OCI-LY3 (cell line): ENCODE measurements at regions not wholly inside any gene's neighbourhood (a gene's known extent, or its start where the extent isn't known, plus 50 kb on each side); places are given as distances from the start of the nearest gene placed in this dataset.

Source experiments
- CTCF ChIP-seq: fragments of 200-600, 300-600 bp; sonication (generic); IDR thresholded peaks from 2 replicates; pipeline ENCODE4 v1.5.1; 2014; ENCODE audit warnings: antibody characterized with exemption, low read length, low read depth
- EZH2phosphoT487 ChIP-seq: fragments of 200-600 bp; shearing (Covaris generic); IDR thresholded peaks from 2 replicates; pipeline ENCODE4 v1.6.1; 2018; ENCODE audit warnings: antibody characterized with exemption, mixed run types, low read depth

DNA sequence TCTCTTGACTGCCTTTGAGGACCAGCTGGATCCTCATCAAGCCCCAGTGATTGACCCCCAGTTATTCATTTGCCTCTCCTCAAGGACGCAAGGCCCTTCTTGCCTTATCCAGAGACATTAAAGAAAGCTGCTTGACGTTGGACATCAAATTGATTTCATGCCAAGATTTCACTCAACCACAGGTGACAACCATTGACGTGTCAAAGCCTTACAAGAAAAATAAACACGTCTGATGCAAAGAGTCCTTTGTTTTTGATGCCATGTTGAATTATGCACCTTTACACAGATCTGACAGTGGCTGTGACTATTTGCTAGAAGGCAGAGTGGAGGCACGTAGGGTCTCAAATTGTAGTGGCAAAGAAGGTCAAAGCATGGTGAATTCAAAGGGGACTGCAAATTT lies 666.2 kb upstream of the CAMK1G start:
- TF ChIP-seq CTCF (no peak), EZH2phosphoT487 (no peak)
